Uterus (tissue), 2 donors: ENCODE measurements at regions not wholly inside any gene's neighbourhood (a gene's known extent, or its start where the extent isn't known, plus 50 kb on each side); places are given as distances from the start of the nearest gene placed in this dataset.

Source experiments
- CTCF ChIP-seq, 4 experiments: fragments of 200-600 bp in 2 of 4; fragments of 450-650 bp in 2 of 4; sonication (generic) in 2 of 4; IDR thresholded peaks; one replicate each; pipeline ENCODE4 v1.5.1; 2016 to 2019; ENCODE audit warnings: antibody characterized with exemption in 4 of 4, mild to moderate bottlenecking in 2 of 4, moderate library complexity in 1 of 4
- POLR2A ChIP-seq, 2 donors: fragments of 450-650 bp; IDR thresholded peaks; one replicate each; pipeline ENCODE4 v1.6.1; 2016; ENCODE audit warnings: antibody characterized with exemption in 2 of 2, mild to moderate bottlenecking in 1 of 2, moderate library complexity in 1 of 2

GRCh38 chr4:79688691-79689090 lies 280.7 kb upstream of the GK2 start:
- no peak for TF ChIP-seq POLR2A (IDR thresholded peaks at IDR 0.05)
- TF ChIP-seq CTCF (IDR thresholded peaks at IDR 0.05): no peak
